Astrocyte of the cerebellum (primary cell): ENCODE measurements at regions not wholly inside any gene's neighbourhood (a gene's known extent, or its start where the extent isn't known, plus 50 kb on each side); places are given as distances from the start of the nearest gene placed in this dataset.
"Not testable (repeated sequence)": the region's sequence is repeated elsewhere in the genome, so short reads cannot be mapped to it uniquely, and the experiment has no call there.

Source experiments
- DNase-seq: peaks from one replicate; pipeline ENCODE4 v3.0.0-alpha.2; 2011; ENCODE audit warnings: low read depth
- H3K4me3 ChIP-seq: 2 replicates; pipeline ENCODE4 v1.5.1; 2011; ENCODE audit warnings: mild to moderate bottlenecking, low read depth, low read length, moderate library complexity
- in situ Hi-C: cut with HindIII; loops from 2 replicates; pipeline ENCODE4 v1.10.0; 2017; ENCODE audit warnings: low sequenced_read_pairs
- TF ChIP-seq, protein P1 (sequence below): IDR thresholded peaks from 2 replicates; pipeline ENCODE4 v1.5.1; 2012; ENCODE audit warnings: low read length, low read depth, moderate library complexity, mild to moderate bottlenecking; ENCODE audit errors: missing control alignments

DNA sequence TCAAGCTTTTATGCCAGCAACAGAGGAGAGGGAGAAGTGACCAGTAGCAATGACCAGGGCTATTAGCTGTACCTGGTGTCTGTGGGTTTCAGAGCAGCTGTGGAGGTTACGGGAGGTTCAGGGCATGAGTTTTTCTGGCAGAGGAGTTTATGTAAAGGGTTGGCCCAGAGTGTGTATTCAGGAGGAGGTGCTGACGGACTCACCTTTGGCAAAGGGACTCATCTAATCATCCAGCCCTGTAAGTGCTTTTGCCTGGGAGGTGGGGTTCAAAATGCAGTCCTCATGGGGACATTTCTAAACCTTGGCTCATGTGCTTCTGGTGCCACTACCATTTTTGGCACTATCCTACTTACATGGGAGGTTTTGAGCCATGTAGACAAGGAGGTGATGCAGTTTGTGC lies 95.3 kb downstream of the DAD1 start:
- TF ChIP-seq, protein P1, sequence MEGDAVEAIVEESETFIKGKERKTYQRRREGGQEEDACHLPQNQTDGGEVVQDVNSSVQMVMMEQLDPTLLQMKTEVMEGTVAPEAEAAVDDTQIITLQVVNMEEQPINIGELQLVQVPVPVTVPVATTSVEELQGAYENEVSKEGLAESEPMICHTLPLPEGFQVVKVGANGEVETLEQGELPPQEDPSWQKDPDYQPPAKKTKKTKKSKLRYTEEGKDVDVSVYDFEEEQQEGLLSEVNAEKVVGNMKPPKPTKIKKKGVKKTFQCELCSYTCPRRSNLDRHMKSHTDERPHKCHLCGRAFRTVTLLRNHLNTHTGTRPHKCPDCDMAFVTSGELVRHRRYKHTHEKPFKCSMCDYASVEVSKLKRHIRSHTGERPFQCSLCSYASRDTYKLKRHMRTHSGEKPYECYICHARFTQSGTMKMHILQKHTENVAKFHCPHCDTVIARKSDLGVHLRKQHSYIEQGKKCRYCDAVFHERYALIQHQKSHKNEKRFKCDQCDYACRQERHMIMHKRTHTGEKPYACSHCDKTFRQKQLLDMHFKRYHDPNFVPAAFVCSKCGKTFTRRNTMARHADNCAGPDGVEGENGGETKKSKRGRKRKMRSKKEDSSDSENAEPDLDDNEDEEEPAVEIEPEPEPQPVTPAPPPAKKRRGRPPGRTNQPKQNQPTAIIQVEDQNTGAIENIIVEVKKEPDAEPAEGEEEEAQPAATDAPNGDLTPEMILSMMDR: no peak
- no peak for DNase-seq
- in situ Hi-C loops: no loop called here
- H3K4me3 ChIP-seq: no peak overlapping the region

DNA sequence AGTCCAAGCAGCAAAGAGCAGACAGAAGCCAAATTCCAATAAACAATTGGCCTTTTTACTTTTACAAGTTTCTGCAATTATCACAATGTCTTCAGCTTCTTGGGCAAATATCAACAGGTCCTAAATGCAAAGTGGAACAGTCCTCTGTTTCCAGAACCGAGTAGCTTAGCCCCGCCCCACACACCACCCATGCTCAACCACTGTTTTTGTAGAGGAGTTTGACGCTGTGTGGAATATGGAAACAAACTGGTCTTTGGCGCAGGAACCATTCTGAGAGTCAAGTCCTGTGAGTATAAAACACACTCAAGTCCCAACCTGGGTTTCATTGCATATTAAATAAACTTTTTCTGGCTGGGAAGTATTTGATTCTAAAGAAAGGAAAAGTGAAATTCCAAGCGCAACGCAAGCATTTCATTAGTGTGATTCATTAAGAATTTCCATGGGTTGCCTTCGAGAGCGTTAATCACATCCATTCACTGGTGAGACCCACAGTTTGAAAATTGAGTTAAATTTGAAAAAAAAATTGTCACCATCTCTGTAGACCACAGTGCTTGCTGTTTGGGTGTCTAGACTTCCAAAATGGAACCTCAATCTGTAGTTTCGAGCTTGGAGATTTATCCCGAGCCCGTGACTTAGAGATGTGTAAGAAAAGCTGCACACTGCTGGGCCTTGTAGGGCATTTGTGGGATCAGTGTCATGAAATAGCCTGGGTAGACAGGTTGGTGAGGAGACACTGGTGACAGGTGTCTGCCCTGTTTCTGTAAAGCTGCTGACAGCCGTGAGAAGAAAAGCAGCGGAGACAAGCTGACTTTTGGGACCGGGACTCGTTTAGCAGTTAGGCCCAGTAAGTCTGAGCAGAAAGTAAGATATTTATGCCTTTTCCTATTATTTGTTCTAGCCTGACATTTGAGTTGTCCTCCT lies 96.1 kb downstream of the DAD1 start:
- in situ Hi-C loops: no loop called here
- no peak for DNase-seq
- no peak overlapping the region for H3K4me3 ChIP-seq
- TF ChIP-seq, protein P1: no peak

DNA sequence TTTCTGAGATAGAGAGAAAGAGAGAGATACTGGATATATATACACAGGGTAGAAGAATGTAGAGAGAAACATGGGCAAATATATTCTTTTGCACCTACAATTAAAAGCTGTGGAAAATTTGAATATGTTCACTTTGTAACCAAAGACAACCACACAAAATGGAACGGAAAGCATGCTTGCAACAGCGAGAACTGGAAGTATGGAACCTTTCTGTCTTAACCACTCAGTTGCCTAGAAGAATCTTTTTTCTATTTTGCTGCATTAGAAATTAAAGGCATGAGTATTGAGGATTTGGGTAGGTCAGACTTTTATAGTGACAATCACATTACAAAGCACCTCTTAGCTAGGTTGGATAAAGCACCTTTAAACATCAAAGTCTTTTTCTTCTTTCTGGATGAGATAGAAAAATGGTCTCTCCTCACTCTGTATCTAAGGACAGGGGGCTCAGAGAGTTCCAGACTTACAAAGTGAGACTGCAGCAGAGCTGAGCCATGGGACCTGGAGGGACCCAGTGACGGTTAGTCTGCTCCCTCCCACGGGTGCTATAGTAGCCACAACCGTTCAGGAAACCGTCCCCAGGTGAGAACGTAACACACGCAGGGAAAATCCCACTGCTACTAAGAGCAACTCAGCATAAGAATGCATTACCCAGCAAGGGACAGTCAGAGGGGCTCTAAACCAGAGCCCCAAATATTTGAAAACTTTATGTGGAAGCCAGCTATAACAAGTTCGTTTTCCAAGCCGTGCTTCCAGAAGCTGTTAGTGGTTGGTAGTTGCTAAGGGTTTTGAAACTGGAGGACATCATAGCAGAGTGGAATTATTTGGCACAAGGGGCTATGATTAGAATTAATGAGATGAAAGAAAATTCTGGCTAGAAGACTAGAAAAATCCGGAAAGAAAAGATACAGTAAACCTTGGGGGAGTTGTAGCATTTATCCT lies 97.1 kb downstream of the DAD1 start:
- in situ Hi-C loops: no loop called here
- DNase-seq: no peak
- TF ChIP-seq, protein P1: no peak
- no peak overlapping the region for H3K4me3 ChIP-seq

DNA sequence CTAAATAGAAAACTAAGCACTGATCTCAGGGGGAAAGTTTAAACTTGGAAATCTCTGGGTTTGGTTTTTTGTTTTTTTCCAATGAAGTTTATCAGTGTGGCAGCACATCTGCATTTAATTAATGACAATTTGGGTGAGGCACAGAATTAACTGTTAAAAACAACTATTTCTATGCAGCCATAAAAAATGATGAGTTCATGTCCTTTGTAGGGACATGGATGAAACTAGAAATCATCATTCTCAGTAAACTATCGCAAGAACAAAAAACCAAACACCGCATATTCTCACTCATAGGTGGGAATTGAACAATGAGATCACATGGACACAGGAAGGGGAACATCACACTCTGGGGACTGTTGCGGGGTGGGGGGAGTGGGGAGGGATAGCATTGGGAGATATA lies 98.0 kb downstream of the DAD1 start:
- DNase-seq, in situ Hi-C loops, H3K4me3 ChIP-seq: not testable (repeated sequence)

DNA sequence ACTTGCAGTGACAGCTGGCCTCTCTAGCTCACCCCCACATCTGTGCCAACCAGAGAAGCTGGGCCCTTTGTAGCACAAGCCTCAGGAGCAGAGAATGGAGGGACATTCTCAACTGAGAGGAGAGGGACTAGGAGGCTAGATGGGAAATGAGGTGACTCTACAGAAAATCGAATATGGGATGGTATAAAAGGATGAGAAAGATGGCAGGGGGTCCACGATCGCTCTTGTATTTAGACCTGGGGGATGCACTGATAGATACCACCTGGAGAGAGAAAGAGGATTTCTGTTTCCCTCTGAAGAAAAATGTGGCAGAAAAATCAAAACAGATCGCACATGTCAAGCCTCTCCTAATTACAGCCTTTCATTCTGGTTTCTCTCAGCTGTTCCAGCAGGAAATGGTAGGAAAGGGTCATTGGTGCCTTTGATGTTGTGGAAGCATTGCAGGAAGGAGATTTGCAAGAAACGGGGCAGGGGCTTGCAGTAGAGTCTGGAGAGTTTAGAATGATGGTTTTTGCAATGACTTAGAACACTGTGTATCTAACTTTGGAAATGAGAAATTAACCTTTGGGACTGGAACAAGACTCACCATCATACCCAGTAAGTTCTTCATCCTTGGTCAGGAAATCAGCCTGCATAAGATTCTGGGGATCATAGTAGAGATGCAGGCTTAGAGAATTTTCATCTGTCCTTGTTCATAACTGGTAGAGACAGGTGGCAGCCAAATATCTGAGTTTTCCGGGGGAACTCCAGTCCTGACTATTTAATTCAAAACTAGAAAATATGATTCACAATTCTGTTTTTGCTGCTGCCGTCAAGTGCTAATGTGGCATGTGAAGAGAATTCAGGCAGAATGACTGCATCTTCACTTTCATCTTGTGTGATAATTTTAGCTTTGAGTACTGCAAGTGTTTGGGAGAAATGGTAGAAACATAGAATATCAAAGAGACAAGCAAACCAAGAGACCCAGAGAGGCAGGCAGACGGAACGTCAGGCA lies 98.8 kb downstream of the DAD1 start:
- in situ Hi-C loops: no loop called here

DNA sequence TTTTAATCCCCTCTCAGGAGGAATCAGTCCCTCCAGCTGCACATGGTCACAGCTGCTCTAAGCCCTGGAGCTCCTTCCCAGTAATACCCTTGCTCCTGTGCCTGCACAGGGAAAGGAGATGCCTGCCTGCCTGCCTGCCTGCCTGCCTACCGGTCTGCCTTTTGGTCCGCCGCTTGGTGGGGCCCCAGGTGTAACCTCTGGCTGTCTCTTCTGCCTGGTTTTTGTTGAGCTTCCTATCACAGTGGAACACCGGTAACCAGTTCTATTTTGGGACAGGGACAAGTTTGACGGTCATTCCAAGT lies 99.8 kb downstream of the DAD1 start:
- DNase-seq: no peak
- in situ Hi-C loops: no loop called here
- H3K4me3 ChIP-seq: no peak overlapping the region
- TF ChIP-seq, protein P1: no peak

More for the DNA sequence above, 98.8 kb downstream of the DAD1 start:
- TF ChIP-seq, protein P1: no peak
- no peak for DNase-seq
- no peak overlapping the region for H3K4me3 ChIP-seq
